Caco-2 (cell line): ENCODE measurements at regions not wholly inside any gene's neighbourhood (a gene's known extent, or its start where the extent isn't known, plus 50 kb on each side); places are given as distances from the start of the nearest gene placed in this dataset.

Experiments used
- BruUV-seq: library from RNA; stranded (reverse); fragments of 400-500 nt; replicated peaks from 2 replicates; lab custom pipeline; 2021; lab: Mats Ljungman, UMichigan
- CTCF ChIA-PET: fragments of 300-600 bp; sonication (Branson Sonifier 250); formaldehyde crosslinking; loops from one replicate; lab custom pipeline; 2022; ENCODE audit warnings: antibody characterized with exemption; lab: Charles Lee
- POLR2A ChIA-PET: fragments of 300-600 bp; sonication (Branson Sonifier 250); formaldehyde crosslinking; loops from one replicate; lab custom pipeline; 2022; ENCODE audit warnings: antibody characterized with exemption; lab: Charles Lee
- DNase-seq, 2 experiments: peaks; one replicate each; pipeline versions ENCODE4 v3.0.0 to v3.0.0-alpha.2; 2020 to 2022
- H3K27me3 ChIP-seq: replicated peaks from 2 replicates; pipeline ENCODE4 v1.6.0; 2011; ENCODE audit warnings: low read length; ENCODE audit not compliant: control insufficient read depth, insufficient read depth
- H3K36me3 ChIP-seq: 2 replicates; pipeline ENCODE4 v1.5.1; 2011; ENCODE audit warnings: low read length; ENCODE audit not compliant: control insufficient read depth, insufficient read depth
- H3K4me1 ChIP-seq: fragments of 250-450 bp; sonication (Bioruptor Pico); 2 replicates; pipeline ENCODE4 v1.5.1; 2020; ENCODE audit warnings: mild to moderate bottlenecking
- H3K4me3 ChIP-seq: 2 replicates; pipeline ENCODE4 v1.5.1; 2011; ENCODE audit warnings: low read depth, mild to moderate bottlenecking, control low read depth, low read length
- H3K9me3 ChIP-seq: fragments of 250-450 bp; sonication (Bioruptor Pico); 2 replicates; pipeline ENCODE4 v1.5.1; 2020; ENCODE audit warnings: mild to moderate bottlenecking, moderate library complexity
- H3K27ac Mint-ChIP-seq: one replicate; pipeline ENCODE4 v1.8.0; 2022; ENCODE audit warnings: mixed read lengths; ENCODE audit not compliant: unreplicated experiment
- H3K27me3 Mint-ChIP-seq: one replicate; pipeline ENCODE4 v1.8.0; 2022; ENCODE audit warnings: mixed read lengths; ENCODE audit not compliant: insufficient read depth, unreplicated experiment
- H3K36me3 Mint-ChIP-seq: one replicate; pipeline ENCODE4 v1.8.0; 2022; ENCODE audit warnings: mild to moderate bottlenecking, mixed read lengths; ENCODE audit not compliant: insufficient read depth, unreplicated experiment
- H3K4me1 Mint-ChIP-seq: one replicate; pipeline ENCODE4 v1.8.0; 2022; ENCODE audit warnings: low read depth, mixed read lengths; ENCODE audit not compliant: unreplicated experiment
- H3K4me3 Mint-ChIP-seq: one replicate; pipeline ENCODE4 v1.8.0; 2022; ENCODE audit warnings: mild to moderate bottlenecking, moderate library complexity, mixed read lengths; ENCODE audit not compliant: unreplicated experiment
- H3K9me3 Mint-ChIP-seq: one replicate; pipeline ENCODE4 v1.8.0; 2022; ENCODE audit warnings: mixed read lengths; ENCODE audit not compliant: unreplicated experiment
- CTCF ChIP-seq, 2 experiments: fragments of 200-600 bp in 1 of 2; IDR thresholded peaks; 1 replicate in 1 of 2; 2 replicates in 1 of 2; pipeline versions ENCODE4 v1.5.1 to v1.8.0; 2011 to 2022; ENCODE audit warnings: antibody characterized with exemption in 1 of 2, control low read depth in 1 of 2, inconsistent platforms in 1 of 2, low read depth in 1 of 2, low read length in 1 of 2, mild to moderate bottlenecking in 1 of 2, moderate library complexity in 1 of 2; ENCODE audit not compliant: insufficient read depth in 1 of 2, severe bottlenecking in 1 of 2, unreplicated experiment in 1 of 2
- intact Hi-C: fragments of 100-400 bp; cut with micrococcal nuclease; formaldehyde crosslinking; loops from one replicate; pipeline ENCODE4 v1.10.0; 2022; ENCODE audit not compliant: unreplicated experiment

GRCh38 chr16:73544826-73545225 is 496.9 kb upstream of the ZFHX3 start:
- TF ChIP-seq CTCF (IDR thresholded peaks at IDR 0.05; ENCODE audit: insufficient read depth in 1 of 2, low read depth in 1 of 2, low read length in 1 of 2, severe bottlenecking in 1 of 2, unreplicated experiment in 1 of 2), result no peak
- Histone ChIP-seq H3K27me3 (no peaks in the 10 kb centered on the region), H3K36me3 (no peaks in the 10 kb centered on the region), H3K9me3 (no peaks in the 10 kb centered on the region), H3K4me3 (no peak overlapping the region), H3K4me1 (peaks cover 19% of the 10 kb centered on the region)
- peaks cover 19% of the 10 kb centered on the region for H3K4me1 Mint-ChIP-seq
- no peak overlapping the region for H3K4me3 Mint-ChIP-seq
- no peak overlapping the region for H3K27ac Mint-ChIP-seq
- no peaks in the 10 kb centered on the region for H3K36me3 Mint-ChIP-seq
- ChIA-PET POLR2A (no interaction called here), CTCF (no interaction called here)
- no TSS peak for BruUV-seq
- H3K9me3 Mint-ChIP-seq, result no peaks in the 10 kb centered on the region
- no peak for DNase-seq
- intact Hi-C loops, result no loop called here
- H3K27me3 Mint-ChIP-seq, result peaks cover 4% of the 10 kb centered on the region

GRCh38 chr16:73543970-73544599 is 496.2 kb upstream of the ZFHX3 start:
- ChIA-PET CTCF (no interaction called here), POLR2A (no interaction called here)
- no peak overlapping the region for H3K27ac Mint-ChIP-seq
- H3K36me3 Mint-ChIP-seq, result no peaks in the 10 kb centered on the region
- TF ChIP-seq CTCF (IDR thresholded peaks at IDR 0.05; ENCODE audit: insufficient read depth in 1 of 2, low read depth in 1 of 2, low read length in 1 of 2, severe bottlenecking in 1 of 2, unreplicated experiment in 1 of 2), result no peak
- Histone ChIP-seq H3K4me3 (no peak overlapping the region), H3K9me3 (no peaks in the 10 kb centered on the region), H3K4me1 (peaks cover 19% of the 10 kb centered on the region), H3K36me3 (no peaks in the 10 kb centered on the region), H3K27me3 (no peaks in the 10 kb centered on the region)
- no peak overlapping the region for H3K4me3 Mint-ChIP-seq
- H3K27me3 Mint-ChIP-seq, result peaks cover 4% of the 10 kb centered on the region
- peaks cover 14% of the 10 kb centered on the region for H3K4me1 Mint-ChIP-seq
- intact Hi-C loops, result no loop called here
- no peak for DNase-seq
- no TSS peak for BruUV-seq
- no peaks in the 10 kb centered on the region for H3K9me3 Mint-ChIP-seq

- ChIA-PET POLR2A (no interaction called here), CTCF (no interaction called here)
- Mint-ChIP-seq H3K4me1 (peaks cover 14% of the 10 kb centered on the region), H3K27me3 (peaks cover 4% of the 10 kb centered on the region), H3K4me3 (no peak overlapping the region), H3K9me3 (no peaks in the 10 kb centered on the region), H3K27ac (no peak overlapping the region), H3K36me3 (no peaks in the 10 kb centered on the region)
- intact Hi-C loops, result no loop called here
- TF ChIP-seq CTCF (IDR thresholded peaks at IDR 0.05; ENCODE audit: insufficient read depth in 1 of 2, low read depth in 1 of 2, low read length in 1 of 2, severe bottlenecking in 1 of 2, unreplicated experiment in 1 of 2), result no peak
- H3K36me3 ChIP-seq, result no peaks in the 10 kb centered on the region
- H3K4me3 ChIP-seq, result no peak overlapping the region
- peaks cover 14% of the 10 kb centered on the region for H3K4me1 ChIP-seq
- DNase-seq, result no peak
- no peaks in the 10 kb centered on the region for H3K27me3 ChIP-seq
- no TSS peak for BruUV-seq
- H3K9me3 ChIP-seq, result no peaks in the 10 kb centered on the region
Observed at GRCh38 chr16:73543331-73543969, 495.5 kb upstream of the ZFHX3 start.
